AG04449 (cell line): ENCODE measurements at regions not wholly inside any gene's neighbourhood (a gene's known extent, or its start where the extent isn't known, plus 50 kb on each side); places are given as distances from the start of the nearest gene placed in this dataset.

ENCODE experiments used
- CTCF ChIA-PET: fragments of 350-600 bp; formaldehyde crosslinking; extraction: SDS; loops from one replicate; lab custom pipeline; 2021; ENCODE audit warnings: antibody characterized with exemption; lab: Yijun Ruan, JAX
- POLR2A ChIA-PET: fragments of 400-600, 350-600 bp; formaldehyde crosslinking; extraction: SDS; loops from one replicate; lab custom pipeline; 2020; ENCODE audit warnings: antibody characterized with exemption, inconsistent platforms; lab: Yijun Ruan, JAX
- DNase-seq: peaks from one replicate; pipeline ENCODE4 v3.0.0-alpha.2; 2010; ENCODE audit warnings: low read depth, low spot score
- H3K4me3 ChIP-seq: 2 replicates; pipeline ENCODE4 v1.5.1; 2011; ENCODE audit warnings: low read depth, mild to moderate bottlenecking, control low read depth, low read length
- CTCF ChIP-seq: IDR thresholded peaks from one replicate; pipeline ENCODE4 v1.5.1; 2011; ENCODE audit warnings: mild to moderate bottlenecking, moderate library complexity, low read length, control low read depth, inconsistent platforms; ENCODE audit not compliant: insufficient read depth; ENCODE audit errors: missing control alignments

DNA sequence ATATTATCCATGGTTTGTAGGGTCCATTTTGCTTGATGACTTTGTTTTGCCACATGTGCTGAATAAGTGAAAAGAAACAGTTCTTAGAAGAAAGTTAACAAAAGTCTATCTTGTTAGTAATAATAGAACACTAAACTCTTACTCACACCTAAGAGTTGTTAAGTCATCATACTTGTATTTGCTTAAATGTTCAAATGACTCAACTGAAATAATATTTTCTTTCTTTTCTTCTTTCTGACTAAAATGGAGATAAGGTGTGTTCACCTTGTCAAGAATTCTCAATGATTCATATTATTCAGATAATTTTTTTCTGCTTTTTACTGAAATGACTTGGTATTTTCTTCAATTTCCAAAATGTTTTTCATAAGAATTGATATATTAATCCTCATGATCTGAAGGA lies 327.2 kb downstream of the HTR1B start:
- ChIA-PET CTCF (interaction anchor here (0.7 kb wide), 1 partner anchor 11 kb away, joined by 4 read pairs; no protein-coding TSS in a partner anchor), POLR2A (no interaction called here)

GRCh38 chr6:77133031-77133430 lies 330.3 kb downstream of the HTR1B start:
- no peak overlapping the region for H3K4me3 ChIP-seq
- no peak for DNase-seq
- POLR2A ChIA-PET = no interaction called here
- no peak for TF ChIP-seq CTCF
- CTCF ChIA-PET = no interaction called here

More for the DNA sequence above, 327.2 kb downstream of the HTR1B start:
- no peak for DNase-seq
- TF ChIP-seq CTCF = no peak
- H3K4me3 ChIP-seq = no peak overlapping the region

DNA sequence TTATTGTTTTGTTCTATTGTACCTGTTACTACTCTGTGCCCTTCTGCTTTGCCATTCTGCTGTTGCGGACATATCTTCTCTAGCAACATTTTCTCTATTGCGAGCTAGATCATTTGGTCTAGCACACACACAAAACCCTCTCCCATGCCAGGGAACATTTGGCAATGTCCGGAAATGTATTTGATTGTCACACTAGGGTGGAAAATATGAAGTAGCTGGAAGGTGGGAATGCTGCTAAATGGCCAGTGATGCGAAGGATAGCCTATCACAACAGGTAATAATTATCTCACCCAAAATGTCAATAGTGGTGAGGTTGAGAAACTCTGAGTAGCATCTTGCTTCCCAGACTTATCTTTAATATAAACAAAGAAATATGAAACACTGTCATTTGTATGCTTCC lies 331.9 kb downstream of the HTR1B start:
- H3K4me3 ChIP-seq = no peak overlapping the region
- TF ChIP-seq CTCF = no peak
- POLR2A ChIA-PET = no interaction called here
- CTCF ChIA-PET = no interaction called here
- no peak for DNase-seq

DNA sequence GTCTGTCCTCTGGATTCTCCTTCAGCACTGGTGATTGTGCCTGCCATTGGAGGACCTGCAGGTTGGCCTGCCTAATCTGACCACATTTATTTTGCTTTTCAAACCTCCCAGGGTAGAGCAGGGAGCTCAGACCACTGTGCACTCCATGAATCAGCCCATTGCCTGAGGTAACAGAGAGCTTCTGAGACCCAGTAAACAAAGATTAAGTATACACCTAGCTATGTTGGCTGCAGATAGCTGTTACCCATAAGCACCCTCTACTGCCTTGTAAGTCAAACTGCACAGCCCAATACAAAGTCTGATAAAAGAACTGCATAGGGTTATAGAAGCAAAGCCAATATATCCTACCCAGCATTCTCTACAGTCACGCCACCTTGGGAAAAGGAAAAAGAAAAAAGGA lies 338.7 kb downstream of the HTR1B start:
- ChIA-PET CTCF (no interaction called here), POLR2A (no interaction called here)
- no peak for TF ChIP-seq CTCF
- DNase-seq = no peak
- no peak overlapping the region for H3K4me3 ChIP-seq

DNA sequence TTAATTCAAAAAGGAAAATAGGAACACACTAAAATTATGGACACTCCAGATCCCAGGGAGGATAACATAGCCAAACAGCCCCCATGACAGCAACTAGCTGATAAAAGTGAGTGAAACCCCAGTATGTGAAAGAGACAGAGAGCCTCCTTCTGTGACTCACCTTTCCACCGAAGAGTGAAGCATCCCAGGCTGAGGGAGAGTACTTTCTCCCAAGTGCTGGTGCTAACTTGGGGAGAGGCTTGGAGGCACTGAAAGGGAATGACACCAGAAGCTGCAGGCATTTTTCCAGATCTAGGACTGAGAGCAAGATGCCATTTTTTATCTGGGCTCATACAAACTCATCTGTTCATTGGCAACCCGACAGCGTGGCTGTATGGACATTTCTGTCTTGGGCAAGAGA lies 339.8 kb downstream of the HTR1B start:
- TF ChIP-seq CTCF = no peak
- CTCF ChIA-PET = no interaction called here
- POLR2A ChIA-PET = no interaction called here
- DNase-seq = no peak
- H3K4me3 ChIP-seq = no peak overlapping the region

DNA sequence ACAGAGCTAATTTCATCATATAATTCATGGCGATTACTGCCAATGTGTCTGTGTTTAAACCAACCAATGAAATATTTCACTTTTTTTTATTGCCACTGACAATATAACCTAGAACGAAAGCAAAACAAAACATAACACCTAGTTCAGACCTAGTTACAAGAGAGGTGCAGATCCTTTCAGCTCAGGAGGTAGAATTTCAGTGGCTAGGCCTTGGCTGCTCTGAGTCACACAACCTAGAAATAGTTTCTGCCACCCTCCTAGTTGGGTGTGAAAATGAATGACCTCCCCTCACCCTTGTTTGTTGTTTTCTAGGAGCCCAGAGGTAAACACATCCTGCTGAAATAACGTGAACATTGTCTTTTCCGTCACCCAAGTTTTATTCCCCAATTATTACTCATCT lies 356.3 kb downstream of the HTR1B start:
- no peak for TF ChIP-seq CTCF
- no peak for DNase-seq
- H3K4me3 ChIP-seq = no peak overlapping the region
- ChIA-PET POLR2A (no interaction called here), CTCF (no interaction called here)
